DND-41 (cell line): ENCODE measurements at regions not wholly inside any gene's neighbourhood (a gene's known extent, or its start where the extent isn't known, plus 50 kb on each side); places are given as distances from the start of the nearest gene placed in this dataset.

Source experiments
- ATAC-seq: fragments of 200-7000 bp; cut with Tn5 transposase; 3 replicates; pipeline ENCODE4 v1.9.1; 2021; ENCODE audit warnings: low read depth; ENCODE audit not compliant: insufficient read depth
- DNase-seq: peaks from one replicate; pipeline ENCODE4 v3.0.0-alpha.2; 2020
- H2AFZ ChIP-seq: 2 replicates; pipeline ENCODE4 v1.6.0; 2012; ENCODE audit warnings: low read depth, low read length
- H3K27ac ChIP-seq: 2 replicates; pipeline ENCODE4 v1.5.1; 2012; ENCODE audit warnings: low read length, inconsistent platforms
- H3K27me3 ChIP-seq: fragments of 200-600 bp; sonication (generic); 2 replicates; pipeline ENCODE4 v1.6.0; 2012; ENCODE audit warnings: low read length, mild to moderate bottlenecking, inconsistent platforms; ENCODE audit not compliant: insufficient read depth, poor library complexity
- H3K36me3 ChIP-seq: 2 replicates; pipeline ENCODE4 v1.5.1; 2012; ENCODE audit warnings: low read length, inconsistent platforms; ENCODE audit not compliant: insufficient read depth
- H3K4me1 ChIP-seq: 2 replicates; pipeline ENCODE4 v1.5.1; 2012; ENCODE audit warnings: mild to moderate bottlenecking, low read length; ENCODE audit not compliant: insufficient read depth
- H3K4me2 ChIP-seq: 2 replicates; pipeline ENCODE4 v1.6.0; 2012; ENCODE audit warnings: mild to moderate bottlenecking, moderate library complexity, low read length, inconsistent platforms; ENCODE audit not compliant: insufficient read depth
- H3K4me3 ChIP-seq, 2 experiments: fragments of 200-600 bp in 1 of 2; shearing (Covaris generic) in 1 of 2; 2 replicates each; pipeline ENCODE4 v1.5.1; 2012 to 2016; ENCODE audit warnings: inconsistent platforms in 2 of 2, low read length in 2 of 2, mild to moderate bottlenecking in 2 of 2, low read depth in 1 of 2, moderate library complexity in 1 of 2
- H3K79me2 ChIP-seq: 2 replicates; pipeline ENCODE4 v1.6.0; 2012; ENCODE audit warnings: low read length, inconsistent platforms; ENCODE audit not compliant: insufficient read depth
- H3K9ac ChIP-seq: 2 replicates; pipeline ENCODE4 v1.6.0; 2012; ENCODE audit warnings: low read depth, mild to moderate bottlenecking, inconsistent platforms, low read length, moderate library complexity
- H3K9me3 ChIP-seq: 2 replicates; pipeline ENCODE4 v1.5.1; 2012; ENCODE audit warnings: low read length, moderate library complexity, mild to moderate bottlenecking, inconsistent platforms; ENCODE audit not compliant: insufficient read depth, severe bottlenecking
- H4K20me1 ChIP-seq: 2 replicates; pipeline ENCODE4 v1.6.0; 2012; ENCODE audit warnings: low read length; ENCODE audit not compliant: insufficient read depth
- CTCF ChIP-seq: IDR thresholded peaks from 2 replicates; pipeline ENCODE4 v1.5.1; 2012; ENCODE audit warnings: borderline replicate concordance, low read length, moderate library complexity, mild to moderate bottlenecking; ENCODE audit not compliant: poor library complexity, severe bottlenecking; ENCODE audit errors: extremely low read depth
- EZH2 ChIP-seq: IDR thresholded peaks from 3 replicates; pipeline ENCODE4 v1.6.1; 2012; ENCODE audit warnings: borderline replicate concordance, low read depth, mild to moderate bottlenecking, moderate library complexity, low read length, inconsistent platforms; ENCODE audit not compliant: severe bottlenecking

GRCh38 chr9:107539427-107540163 is 50.0 kb upstream of the KLF4 start:
- Histone ChIP-seq H3K4me3 (no peak overlapping the region), H4K20me1 (no peaks in the 10 kb centered on the region), H3K79me2 (no peaks in the 10 kb centered on the region), H3K27me3 (no peaks in the 10 kb centered on the region), H3K9me3 (no peaks in the 10 kb centered on the region), H3K27ac (no peak overlapping the region), H3K9ac (no peak overlapping the region), H3K4me2 (no peak overlapping the region), H3K4me1 (no peaks in the 10 kb centered on the region), H3K36me3 (no peaks in the 10 kb centered on the region), H2AFZ (no peak overlapping the region)
- ATAC-seq (no peak), DNase-seq (no peak)
- no peak for TF ChIP-seq CTCF
- no peak for TF ChIP-seq EZH2
